Esophagus muscularis mucosa (tissue), 4 donors: ENCODE measurements at regions not wholly inside any gene's neighbourhood (a gene's known extent, or its start where the extent isn't known, plus 50 kb on each side); places are given as distances from the start of the nearest gene placed in this dataset.

ENCODE experiments used
- DNase-seq: peaks from one replicate; pipeline ENCODE4 v3.0.0-alpha.2; 2017; ENCODE audit errors: extremely low spot score
- H3K27ac ChIP-seq, 4 donors: fragments of 200-600 bp; sonication (generic); replicated peaks in 1 of 4; 1 replicate in 3 of 4; 2 replicates in 1 of 4; pipeline ENCODE4 v1.5.1; 2016 to 2019; ENCODE audit warnings: mild to moderate bottlenecking in 1 of 4
- H3K27me3 ChIP-seq, 4 donors: fragments of 200-600 bp; sonication (generic); one replicate each; pipeline versions ENCODE4 v1.5.1 to v1.6.0; 2016 to 2019
- H3K36me3 ChIP-seq, 4 donors: fragments of 200-600 bp; sonication (generic); one replicate each; pipeline ENCODE4 v1.5.1; 2016 to 2019
- H3K4me1 ChIP-seq, 4 donors: fragments of 200-600 bp; sonication (generic); one replicate each; pipeline ENCODE4 v1.5.1; 2016 to 2019
- H3K4me3 ChIP-seq, 4 donors: fragments of 200-600 bp; sonication (generic); 1 replicate in 2 of 4; 2 replicates in 2 of 4; pipeline ENCODE4 v1.5.1; 2016 to 2019; ENCODE audit warnings: mild to moderate bottlenecking in 4 of 4, moderate library complexity in 1 of 4
- H3K9me3 ChIP-seq, 4 donors: fragments of 200-600 bp; sonication (generic); 1 replicate in 3 of 4; 2 replicates in 1 of 4; pipeline ENCODE4 v1.5.1; 2016 to 2019
- EP300 ChIP-seq: sonication (generic); formaldehyde crosslinking; IDR thresholded peaks from one replicate; pipeline ENCODE4 v1.6.1; 2017; ENCODE audit warnings: antibody characterized with exemption
- POLR2A ChIP-seq: fragments of 450-650 bp; IDR thresholded peaks from one replicate; pipeline ENCODE4 v1.6.1; 2017; ENCODE audit warnings: antibody characterized with exemption, moderate library complexity, mild to moderate bottlenecking, low read depth
- POLR2AphosphoS5 ChIP-seq, 2 donors: sonication (generic); formaldehyde crosslinking; IDR thresholded peaks; one replicate each; pipeline ENCODE4 v1.6.1; 2017; ENCODE audit warnings: antibody characterized with exemption in 2 of 2
- WGBS: methylation state at CpG from one replicate; pipeline ENCODE4 v1.1.5; 2018; 5-methylcytosine and 5-hydroxymethylcytosine counted together
- intact Hi-C: fragments of 100-400 bp; cut with DNase I; formaldehyde crosslinking; loops from one replicate; pipeline ENCODE4 v1.15.1; 2023
- TF ChIP-seq, protein P1 (sequence below), 3 experiments: fragments of 200-600 bp in 2 of 3; fragments of 450-650 bp in 1 of 3; sonication (generic) in 2 of 3; IDR thresholded peaks; one replicate each; pipeline ENCODE4 v1.5.1; 2017 to 2019; ENCODE audit warnings: antibody characterized with exemption in 3 of 3, mild to moderate bottlenecking in 2 of 3, moderate library complexity in 1 of 3

GRCh38 chr10:125547010-125547650 lies 135.8 kb downstream of the TEX36 start:
- Histone ChIP-seq H3K27me3 (no peaks in the 10 kb centered on the region), H3K27ac (no peak overlapping the region), H3K4me1 (no peaks in the 10 kb centered on the region), H3K4me3 (no peak overlapping the region), H3K36me3 (no peaks in the 10 kb centered on the region), H3K9me3 (peaks cover 0 to 4% (median under 1%) of the 10 kb centered on the region in 4 donors)
- TF ChIP-seq, protein P1, sequence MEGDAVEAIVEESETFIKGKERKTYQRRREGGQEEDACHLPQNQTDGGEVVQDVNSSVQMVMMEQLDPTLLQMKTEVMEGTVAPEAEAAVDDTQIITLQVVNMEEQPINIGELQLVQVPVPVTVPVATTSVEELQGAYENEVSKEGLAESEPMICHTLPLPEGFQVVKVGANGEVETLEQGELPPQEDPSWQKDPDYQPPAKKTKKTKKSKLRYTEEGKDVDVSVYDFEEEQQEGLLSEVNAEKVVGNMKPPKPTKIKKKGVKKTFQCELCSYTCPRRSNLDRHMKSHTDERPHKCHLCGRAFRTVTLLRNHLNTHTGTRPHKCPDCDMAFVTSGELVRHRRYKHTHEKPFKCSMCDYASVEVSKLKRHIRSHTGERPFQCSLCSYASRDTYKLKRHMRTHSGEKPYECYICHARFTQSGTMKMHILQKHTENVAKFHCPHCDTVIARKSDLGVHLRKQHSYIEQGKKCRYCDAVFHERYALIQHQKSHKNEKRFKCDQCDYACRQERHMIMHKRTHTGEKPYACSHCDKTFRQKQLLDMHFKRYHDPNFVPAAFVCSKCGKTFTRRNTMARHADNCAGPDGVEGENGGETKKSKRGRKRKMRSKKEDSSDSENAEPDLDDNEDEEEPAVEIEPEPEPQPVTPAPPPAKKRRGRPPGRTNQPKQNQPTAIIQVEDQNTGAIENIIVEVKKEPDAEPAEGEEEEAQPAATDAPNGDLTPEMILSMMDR (IDR thresholded peaks at IDR 0.05), result no peak
- no peak for TF ChIP-seq POLR2A
- TF ChIP-seq EP300, result no peak
- no peak for TF ChIP-seq POLR2AphosphoS5 (IDR thresholded peaks at IDR 0.05)
- DNase-seq, result peak; percentile 19
- intact Hi-C loops, result no loop called here
- 82% methylated on average over 10 of the region's 10 CpGs for WGBS

DNA sequence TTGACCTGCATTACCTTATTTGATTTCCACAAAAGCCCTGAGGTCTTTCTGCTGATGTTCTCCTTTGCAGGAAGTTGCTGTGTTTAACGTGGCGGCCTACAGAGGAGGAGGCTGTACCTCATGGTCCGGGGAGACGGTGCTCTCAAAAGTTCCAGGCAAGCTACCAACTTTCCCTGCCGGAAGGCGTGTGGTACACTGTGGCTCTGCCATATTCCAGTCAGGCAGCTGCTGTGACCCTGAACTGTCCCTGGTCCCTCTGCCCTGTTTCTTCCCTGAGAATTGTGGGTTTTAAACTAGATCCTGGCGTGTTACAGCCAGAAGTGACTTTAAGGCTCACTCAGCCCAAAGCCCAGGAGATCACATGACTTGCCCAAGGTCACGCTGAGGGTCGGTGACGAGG lies 139.2 kb downstream of the TEX36 start:
- Histone ChIP-seq H3K4me1 (peaks cover 0 to 7% (median 4%) of the 10 kb centered on the region in 4 donors), H3K27me3 (no peaks in the 10 kb centered on the region), H3K36me3 (no peaks in the 10 kb centered on the region), H3K9me3 (no peaks in the 10 kb centered on the region), H3K4me3 (no peak overlapping the region), H3K27ac (no peak overlapping the region)
- peak; percentile 70 for DNase-seq
- WGBS, result 76% methylated on average over 9 of the region's 10 CpGs
- intact Hi-C loops, result no loop called here
- no peak for TF ChIP-seq POLR2A
- no peak for TF ChIP-seq POLR2AphosphoS5 (IDR thresholded peaks at IDR 0.05)
- no peak for TF ChIP-seq EP300
- TF ChIP-seq, protein P1 (IDR thresholded peaks at IDR 0.05), result no peak

GRCh38 chr10:125538947-125539731 lies 143.8 kb downstream of the TEX36 start:
- Histone ChIP-seq H3K9me3 (no peaks in the 10 kb centered on the region), H3K27me3 (no peaks in the 10 kb centered on the region), H3K4me1 (peaks cover 0 to 9% (median 4%) of the 10 kb centered on the region in 4 donors), H3K4me3 (peak overlapping the region in 1 of 4 donors; percentile 14), H3K27ac (no peak overlapping the region), H3K36me3 (no peaks in the 10 kb centered on the region)
- TF ChIP-seq EP300 (no peak), POLR2A (no peak), POLR2AphosphoS5 (IDR thresholded peaks at IDR 0.05) (no peak)
- TF ChIP-seq, protein P1 (IDR thresholded peaks at IDR 0.05), result no peak
- intact Hi-C loops, result no loop called here
- peak; percentile 66 for DNase-seq
- 47% methylated on average over 13 of the region's 13 CpGs for WGBS

- intact Hi-C loops, result no loop called here
- no peaks in the 10 kb centered on the region for H3K36me3 ChIP-seq
- H3K4me3 ChIP-seq, result no peak overlapping the region
- no peaks in the 10 kb centered on the region for H3K27me3 ChIP-seq
- TF ChIP-seq, protein P1 (IDR thresholded peaks at IDR 0.05), result no peak
- TF ChIP-seq POLR2AphosphoS5 (IDR thresholded peaks at IDR 0.05) (no peak), EP300 (no peak), POLR2A (no peak)
- H3K9me3 ChIP-seq, result no peaks in the 10 kb centered on the region
- H3K27ac ChIP-seq, result no peak overlapping the region
- H3K4me1 ChIP-seq, result peaks cover 0 to 9% (median 4%) of the 10 kb centered on the region in 4 donors
- 89% methylated on average over 4 of the region's 4 CpGs for WGBS
- no peak for DNase-seq
These were observed 146.7 kb downstream of the TEX36 start for GRCh38 chr10:125536236-125536635.
